ENCODE measurements at regions not wholly inside any gene's neighbourhood (a gene's known extent, or its start where the extent isn't known, plus 50 kb on each side); places are given as distances from the start of the nearest gene placed in this dataset.

GRCh38 chr20:62554898-62555641, 79.3 kb upstream of the GATA5 start:
- Histone ChIP-seq H3K27ac (ENCODE audit: low read depth, low read length) (no peak overlapping the region), H3K9me3 (ENCODE audit: low read length) (no peaks in the 10 kb centered on the region), H3K36me3 (ENCODE audit: insufficient read depth, low read length) (no peaks in the 10 kb centered on the region), H3K27me3 (ENCODE audit: insufficient read depth, low read length, poor library complexity, severe bottlenecking) (peaks cover 17% of the 10 kb centered on the region), H3K4me3 (ENCODE audit: low read length) (no peak overlapping the region), H3K4me1 (ENCODE audit: insufficient read depth, low read length) (no peaks in the 10 kb centered on the region)
- Mint-ChIP-seq H3K4me3 (no peak overlapping the region), H3K9me3 (peaks cover 0 to 3% (median 0%) of the 10 kb centered on the region in 5 donors), H3K27me3 (peaks cover 17 to 51% of the 10 kb centered on the region in 2 donors), H3K4me1 (peaks cover 4 to 17% (median 4%) of the 10 kb centered on the region in 3 donors), H3K36me3 (no peaks in the 10 kb centered on the region), H3K27ac (no peak overlapping the region)
- POLR2A ChIA-PET = no interaction called here
- CTCF ChIA-PET = no interaction called here
- DNase-seq = no peak

- no peak overlapping the region for H3K27ac ChIP-seq (ENCODE audit: low read depth, low read length)
- Mint-ChIP-seq H3K9me3 (no peaks in the 10 kb centered on the region), H3K4me3 (no peak overlapping the region), H3K4me1 (peaks cover 0 to 12% (median 0%) of the 10 kb centered on the region in 3 donors), H3K27ac (no peak overlapping the region), H3K27me3 (peaks cover 13 to 46% of the 10 kb centered on the region in 2 donors), H3K36me3 (no peaks in the 10 kb centered on the region)
- H3K27me3 ChIP-seq (ENCODE audit: insufficient read depth, low read length, poor library complexity, severe bottlenecking) = peaks cover 17% of the 10 kb centered on the region
- H3K4me3 ChIP-seq (ENCODE audit: low read length) = no peak overlapping the region
- ChIA-PET CTCF (no interaction called here), POLR2A (no interaction called here)
- DNase-seq = no peak
- H3K9me3 ChIP-seq (ENCODE audit: low read length) = no peaks in the 10 kb centered on the region
- no peaks in the 10 kb centered on the region for H3K36me3 ChIP-seq (ENCODE audit: insufficient read depth, low read length)
- H3K4me1 ChIP-seq (ENCODE audit: insufficient read depth, low read length) = no peaks in the 10 kb centered on the region
Observed at GRCh38 chr20:62555642-62556420, 80.0 kb upstream of the GATA5 start.

- Mint-ChIP-seq H3K36me3 (no peaks in the 10 kb centered on the region), H3K4me1 (peaks cover 3 to 9% (median 5%) of the 10 kb centered on the region in 3 donors), H3K9me3 (no peaks in the 10 kb centered on the region), H3K27me3 (peaks cover 13 to 50% of the 10 kb centered on the region in 2 donors), H3K27ac (no peak overlapping the region), H3K4me3 (no peak overlapping the region)
- no peak overlapping the region for H3K4me3 ChIP-seq (ENCODE audit: low read length)
- H3K9me3 ChIP-seq (ENCODE audit: low read length) = no peaks in the 10 kb centered on the region
- H3K36me3 ChIP-seq (ENCODE audit: insufficient read depth, low read length) = no peaks in the 10 kb centered on the region
- POLR2A ChIA-PET = no interaction called here
- no peaks in the 10 kb centered on the region for H3K4me1 ChIP-seq (ENCODE audit: insufficient read depth, low read length)
- CTCF ChIA-PET = no interaction called here
- no peak for DNase-seq
- H3K27me3 ChIP-seq (ENCODE audit: insufficient read depth, low read length, poor library complexity, severe bottlenecking) = peaks cover 12% of the 10 kb centered on the region
- H3K27ac ChIP-seq (ENCODE audit: low read depth, low read length) = no peak overlapping the region
Observed at GRCh38 chr20:62557462-62557861, 81.7 kb upstream of the GATA5 start.

- Mint-ChIP-seq H3K4me1 (peaks cover 3 to 5% (median 5%) of the 10 kb centered on the region in 3 donors), H3K4me3 (no peak overlapping the region), H3K27ac (no peak overlapping the region), H3K9me3 (no peaks in the 10 kb centered on the region), H3K36me3 (no peaks in the 10 kb centered on the region), H3K27me3 (peaks cover 10 to 47% of the 10 kb centered on the region in 2 donors)
- no peaks in the 10 kb centered on the region for H3K9me3 ChIP-seq (ENCODE audit: low read length)
- ChIA-PET POLR2A (no interaction called here), CTCF (no interaction called here)
- no peaks in the 10 kb centered on the region for H3K36me3 ChIP-seq (ENCODE audit: insufficient read depth, low read length)
- DNase-seq = no peak
- H3K27ac ChIP-seq (ENCODE audit: low read depth, low read length) = no peak overlapping the region
- H3K27me3 ChIP-seq (ENCODE audit: insufficient read depth, low read length, poor library complexity, severe bottlenecking) = peaks cover 12% of the 10 kb centered on the region
- H3K4me1 ChIP-seq (ENCODE audit: insufficient read depth, low read length) = no peaks in the 10 kb centered on the region
- no peak overlapping the region for H3K4me3 ChIP-seq (ENCODE audit: low read length)
Observed at GRCh38 chr20:62557999-62558408, 82.2 kb upstream of the GATA5 start.

GRCh38 chr20:62558779-62559178, 83.0 kb upstream of the GATA5 start:
- Histone ChIP-seq H3K9me3 (ENCODE audit: low read length) (no peaks in the 10 kb centered on the region), H3K36me3 (ENCODE audit: insufficient read depth, low read length) (no peaks in the 10 kb centered on the region), H3K27me3 (ENCODE audit: insufficient read depth, low read length, poor library complexity, severe bottlenecking) (peaks cover 5% of the 10 kb centered on the region), H3K27ac (ENCODE audit: low read depth, low read length) (no peak overlapping the region), H3K4me3 (ENCODE audit: low read length) (no peak overlapping the region), H3K4me1 (ENCODE audit: insufficient read depth, low read length) (no peaks in the 10 kb centered on the region)
- no peak for DNase-seq
- ChIA-PET CTCF (no interaction called here), POLR2A (no interaction called here)
- no peak overlapping the region for H3K4me3 Mint-ChIP-seq
- H3K9me3 Mint-ChIP-seq = no peaks in the 10 kb centered on the region
- H3K27ac Mint-ChIP-seq = no peak overlapping the region
- H3K27me3 Mint-ChIP-seq = peaks cover 10 to 45% of the 10 kb centered on the region in 2 donors
- H3K36me3 Mint-ChIP-seq = no peaks in the 10 kb centered on the region
- H3K4me1 Mint-ChIP-seq = peaks cover 3 to 5% (median 5%) of the 10 kb centered on the region in 3 donors

- ChIA-PET CTCF (no interaction called here), POLR2A (no interaction called here)
- no peak for DNase-seq
- no peaks in the 10 kb centered on the region for H3K36me3 Mint-ChIP-seq
- Histone ChIP-seq H3K36me3 (ENCODE audit: insufficient read depth, low read length) (no peaks in the 10 kb centered on the region), H3K4me3 (ENCODE audit: low read length) (no peak overlapping the region), H3K27ac (ENCODE audit: low read depth, low read length) (no peak overlapping the region), H3K27me3 (ENCODE audit: insufficient read depth, low read length, poor library complexity, severe bottlenecking) (peaks cover 5% of the 10 kb centered on the region), H3K4me1 (ENCODE audit: insufficient read depth, low read length) (no peaks in the 10 kb centered on the region), H3K9me3 (ENCODE audit: low read length) (no peaks in the 10 kb centered on the region)
- peaks cover 6 to 37% of the 10 kb centered on the region in 2 donors for H3K27me3 Mint-ChIP-seq
- H3K4me3 Mint-ChIP-seq = no peak overlapping the region
- H3K9me3 Mint-ChIP-seq = no peaks in the 10 kb centered on the region
- no peak overlapping the region for H3K27ac Mint-ChIP-seq
- H3K4me1 Mint-ChIP-seq = peaks cover 3 to 5% (median 5%) of the 10 kb centered on the region in 3 donors
Observed at GRCh38 chr20:62560162-62560561, 82.1 kb upstream of the SLCO4A1 start.

GRCh38 chr20:62561182-62561581, 81.1 kb upstream of the SLCO4A1 start:
- Histone ChIP-seq H3K27ac (ENCODE audit: low read depth, low read length) (no peak overlapping the region), H3K27me3 (ENCODE audit: insufficient read depth, low read length, poor library complexity, severe bottlenecking) (peaks cover 5% of the 10 kb centered on the region), H3K4me3 (ENCODE audit: low read length) (no peak overlapping the region), H3K36me3 (ENCODE audit: insufficient read depth, low read length) (no peaks in the 10 kb centered on the region), H3K9me3 (ENCODE audit: low read length) (no peaks in the 10 kb centered on the region), H3K4me1 (ENCODE audit: insufficient read depth, low read length) (no peaks in the 10 kb centered on the region)
- peaks cover 3 to 5% (median 5%) of the 10 kb centered on the region in 3 donors for H3K4me1 Mint-ChIP-seq
- ChIA-PET POLR2A (no interaction called here), CTCF (no interaction called here)
- no peak overlapping the region for H3K27ac Mint-ChIP-seq
- H3K27me3 Mint-ChIP-seq = peaks cover 6 to 33% of the 10 kb centered on the region in 2 donors
- H3K36me3 Mint-ChIP-seq = no peaks in the 10 kb centered on the region
- no peaks in the 10 kb centered on the region for H3K9me3 Mint-ChIP-seq
- no peak for DNase-seq
- peak overlapping the region in 1 of 7 donors; percentile 59 for H3K4me3 Mint-ChIP-seq

GRCh38 chr20:62561948-62562347, 80.4 kb upstream of the SLCO4A1 start:
- no peak overlapping the region for H3K27ac ChIP-seq (ENCODE audit: low read depth, low read length)
- Mint-ChIP-seq H3K27ac (peak overlapping the region in 1 of 8 donors; percentile 43), H3K4me3 (no peak overlapping the region), H3K27me3 (peaks cover 6 to 28% of the 10 kb centered on the region in 2 donors), H3K9me3 (no peaks in the 10 kb centered on the region), H3K4me1 (peaks cover 3 to 5% (median 5%) of the 10 kb centered on the region in 3 donors), H3K36me3 (no peaks in the 10 kb centered on the region)
- no peaks in the 10 kb centered on the region for H3K36me3 ChIP-seq (ENCODE audit: insufficient read depth, low read length)
- POLR2A ChIA-PET = no interaction called here
- H3K9me3 ChIP-seq (ENCODE audit: low read length) = no peaks in the 10 kb centered on the region
- H3K4me1 ChIP-seq (ENCODE audit: insufficient read depth, low read length) = no peaks in the 10 kb centered on the region
- no peak overlapping the region for H3K4me3 ChIP-seq (ENCODE audit: low read length)
- H3K27me3 ChIP-seq (ENCODE audit: insufficient read depth, low read length, poor library complexity, severe bottlenecking) = no peaks in the 10 kb centered on the region
- no peak for DNase-seq
- CTCF ChIA-PET = no interaction called here
